SK-N-SH (cell line): ENCODE measurements at regions not wholly inside any gene's neighbourhood (a gene's known extent, or its start where the extent isn't known, plus 50 kb on each side); places are given as distances from the start of the nearest gene placed in this dataset.

Experiments used
- CTCF ChIA-PET: fragments of 300-600, 350-600 bp; formaldehyde crosslinking; extraction: SDS; loops from one replicate; lab custom pipeline; 2021; lab: Yijun Ruan, JAX
- POLR2A ChIA-PET: fragments of 350-600 bp; sonication (Branson Sonifier 250); formaldehyde crosslinking; extraction: SDS; loops from one replicate; lab custom pipeline; 2020; ENCODE audit warnings: antibody characterized with exemption, inconsistent platforms; lab: Yijun Ruan, JAX
- DNase-seq: peaks from one replicate; pipeline ENCODE4 v3.0.0; 2012
- H2AFZ ChIP-seq: fragments of 200-600 bp; sonication (generic); 2 replicates; pipeline ENCODE4 v1.8.1; 2016; ENCODE audit warnings: antibody characterized with exemption, mild to moderate bottlenecking, low read depth
- H3F3A ChIP-seq: fragments of 200-600 bp; sonication (generic); replicated peaks from 2 replicates; pipeline ENCODE3; 2016; ENCODE audit warnings: antibody characterized with exemption, mild to moderate bottlenecking; ENCODE audit not compliant: insufficient read depth
- H3K27ac ChIP-seq, 2 experiments: fragments of 200-500 bp in 1 of 2; fragments of 200-600 bp in 1 of 2; sonication (Bioruptor generic) in 1 of 2; sonication (generic), shearing (Covaris generic) in 1 of 2; 2 replicates each; pipeline versions ENCODE4 v1.5.1 to v1.6.1; 2014 to 2016; ENCODE audit warnings: low read depth in 2 of 2, inconsistent platforms in 1 of 2, low read length in 1 of 2, mild to moderate bottlenecking in 1 of 2, mixed read lengths in 1 of 2
- H3K27me3 ChIP-seq: fragments of 200-600 bp; sonication (generic), shearing (Covaris generic); 2 replicates; pipeline ENCODE4 v1.6.1; 2016; ENCODE audit warnings: mixed run types; ENCODE audit not compliant: insufficient read depth
- H3K36me3 ChIP-seq, 2 experiments: fragments of 200-500 bp in 1 of 2; fragments of 200-600 bp in 1 of 2; sonication (Bioruptor generic) in 1 of 2; sonication (generic) in 1 of 2; replicated peaks in 1 of 2; 2 replicates each; pipeline versions ENCODE3 to v1.5.1; 2014 to 2016; ENCODE audit warnings: low read length in 1 of 2, mild to moderate bottlenecking in 1 of 2; ENCODE audit not compliant: insufficient read depth in 2 of 2, control insufficient read depth in 1 of 2
- H3K4me1 ChIP-seq, 2 experiments: fragments of 200-500 bp in 1 of 2; fragments of 200-600 bp in 1 of 2; sonication (Bioruptor generic) in 1 of 2; sonication (generic), shearing (Covaris generic) in 1 of 2; 2 replicates each; pipeline versions ENCODE4 v1.5.1 to v1.6.1; 2014 to 2016; ENCODE audit warnings: low read depth in 1 of 2, low read length in 1 of 2, mixed run types in 1 of 2; ENCODE audit not compliant: insufficient read depth in 2 of 2, control insufficient read depth in 1 of 2
- H3K4me2 ChIP-seq: fragments of 200-600 bp; sonication (generic), shearing (Covaris generic); 2 replicates; pipeline ENCODE4 v1.6.1; 2017; ENCODE audit warnings: mixed run types
- H3K4me3 ChIP-seq, 2 experiments: fragments of 200-500 bp in 1 of 2; fragments of 200-600 bp in 1 of 2; sonication (Bioruptor generic) in 1 of 2; sonication (generic), shearing (Covaris generic) in 1 of 2; 2 replicates each; pipeline versions ENCODE4 v1.5.1 to v1.8.1; 2014 to 2016; ENCODE audit warnings: low read depth in 2 of 2, inconsistent platforms in 1 of 2, low read length in 1 of 2, mild to moderate bottlenecking in 1 of 2, mixed read lengths in 1 of 2, moderate library complexity in 1 of 2
- H3K79me2 ChIP-seq: fragments of 200-600 bp; sonication (generic); 2 replicates; pipeline ENCODE4 v1.8.1; 2017; ENCODE audit warnings: mild to moderate bottlenecking; ENCODE audit not compliant: insufficient read depth
- H3K9ac ChIP-seq: fragments of 200-600 bp; sonication (generic); 2 replicates; pipeline ENCODE4 v1.6.1; 2017; ENCODE audit warnings: mixed run types
- H3K9me2 ChIP-seq: fragments of 200-600 bp; sonication (generic); 2 replicates; pipeline ENCODE4 v1.6.1; 2017; ENCODE audit warnings: mixed run types
- H3K9me3 ChIP-seq: fragments of 200-600 bp; sonication (generic); 2 replicates; pipeline ENCODE4 v1.6.1; 2017; ENCODE audit warnings: mixed run types, mild to moderate bottlenecking, moderate library complexity
- H4K20me1 ChIP-seq: fragments of 200-600 bp; sonication (generic); 2 replicates; pipeline ENCODE4 v1.6.1; 2017; ENCODE audit warnings: mild to moderate bottlenecking, mixed run types; ENCODE audit not compliant: insufficient read depth
- ELF1 ChIP-seq: IDR thresholded peaks from 2 replicates; pipeline ENCODE4 v1.4.0; 2012
- EP300 ChIP-seq, 2 experiments: IDR thresholded peaks; 2 replicates each; pipeline versions ENCODE4 v1.4.0 to v1.6.1; 2012; ENCODE audit warnings: borderline replicate concordance in 1 of 2, low read depth in 1 of 2, low read length in 1 of 2
- FOXM1 ChIP-seq: IDR thresholded peaks from 2 replicates; pipeline ENCODE4 v1.4.0; 2012; ENCODE audit warnings: low read depth, mild to moderate bottlenecking
- JUND ChIP-seq: IDR thresholded peaks from 2 replicates; pipeline ENCODE4 v1.4.0; 2012
- MEF2A ChIP-seq: IDR thresholded peaks from 2 replicates; pipeline ENCODE4 v1.4.0; 2012; ENCODE audit warnings: low read depth, borderline replicate concordance
- MXI1 ChIP-seq: IDR thresholded peaks from 2 replicates; pipeline ENCODE4 v1.6.1; 2012; ENCODE audit warnings: mild to moderate bottlenecking, low read depth, low read length, improper control_type of control experiment
- NFIC ChIP-seq: IDR thresholded peaks from 2 replicates; pipeline ENCODE4 v1.4.0; 2012; ENCODE audit warnings: borderline replicate concordance
- NRF1 ChIP-seq: IDR thresholded peaks from 2 replicates; pipeline ENCODE4 v1.6.1; 2012; ENCODE audit warnings: low read depth, mild to moderate bottlenecking, low read length
- RAD21 ChIP-seq: IDR thresholded peaks from 2 replicates; pipeline ENCODE4 v1.6.1; 2012; ENCODE audit warnings: mild to moderate bottlenecking, low read length
- RXRA ChIP-seq: IDR thresholded peaks from 2 replicates; pipeline ENCODE4 v1.4.0; 2012; ENCODE audit warnings: low read depth, mild to moderate bottlenecking, borderline replicate concordance
- SMC3 ChIP-seq: IDR thresholded peaks from 2 replicates; pipeline ENCODE4 v1.6.1; 2012; ENCODE audit warnings: low read depth, low read length, improper control_type of control experiment
- TEAD4 ChIP-seq: IDR thresholded peaks from 2 replicates; pipeline ENCODE4 v1.4.0; 2012; ENCODE audit warnings: mild to moderate bottlenecking, borderline replicate concordance; ENCODE audit not compliant: insufficient read depth
- YY1 ChIP-seq: IDR thresholded peaks from 2 replicates; pipeline ENCODE4 v1.4.0; 2012; ENCODE audit warnings: low read depth, mild to moderate bottlenecking
- WGBS: methylation state at CpG from one replicate; pipeline ENCODE4 v1.1.6; 2017; ENCODE audit warnings: low lambda C conversion rate; 5-methylcytosine and 5-hydroxymethylcytosine counted together
- TF ChIP-seq, protein P1 (sequence below): fragments of 150-350 bp; IDR thresholded peaks from 2 replicates; pipeline ENCODE4 v1.6.1; 2016; ENCODE audit warnings: mild to moderate bottlenecking, low read depth, low read length
- TF ChIP-seq, protein P2 (sequence below): fragments of 150-350 bp; IDR thresholded peaks from 2 replicates; pipeline ENCODE4 v1.6.1; 2017; ENCODE audit warnings: antibody characterized with exemption, low read length, low read depth, borderline replicate concordance
- TF ChIP-seq, protein P3 (sequence below): IDR thresholded peaks from 2 replicates; pipeline ENCODE4 v1.4.0; 2012; ENCODE audit warnings: low read depth
- TF ChIP-seq, protein P4 (sequence below): fragments of 200-600 bp; sonication (generic); IDR thresholded peaks from 2 replicates; pipeline ENCODE4 v1.6.1; 2017; ENCODE audit warnings: antibody characterized with exemption, mild to moderate bottlenecking, moderate library complexity
- TF ChIP-seq, protein P5 (sequence below): IDR thresholded peaks from 2 replicates; pipeline ENCODE4 v1.4.0; 2012; ENCODE audit warnings: low read depth, borderline replicate concordance
- TF ChIP-seq, protein P6 (sequence below): IDR thresholded peaks from 2 replicates; pipeline ENCODE4 v1.6.1; 2012; ENCODE audit warnings: mild to moderate bottlenecking, low read depth, low read length, moderate library complexity

DNA sequence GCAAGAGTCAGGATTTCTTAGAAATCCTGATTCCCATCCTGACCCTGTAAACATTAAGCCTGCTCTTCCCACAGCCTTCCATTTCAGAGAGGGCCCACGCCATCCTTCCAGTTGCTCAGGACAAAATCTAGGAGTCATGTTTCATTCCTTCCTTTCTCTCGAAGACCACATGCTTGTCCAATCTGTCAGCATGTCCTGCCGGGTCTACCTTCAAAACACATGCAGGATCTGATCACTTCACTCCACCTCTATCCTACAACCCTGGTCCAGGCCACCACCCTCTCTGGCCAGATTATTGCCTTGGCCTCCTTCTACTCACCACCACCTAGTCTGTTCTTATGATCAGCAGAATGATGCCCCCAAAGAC lies 79.8 kb downstream of the C5orf15 start:
- Histone ChIP-seq H2AFZ (no peak overlapping the region), H3K4me2 (no peak overlapping the region), H3K4me1 (peaks cover 0 to 21% of the 10 kb centered on the region in 2 experiments; a peak in 2 of 4 replicates), H3K36me3 (no peaks in the 10 kb centered on the region), H3K9me2 (no peaks in the 10 kb centered on the region), H3F3A (no peaks in the 10 kb centered on the region), H3K27me3 (no peaks in the 10 kb centered on the region), H3K9ac (no peak overlapping the region), H4K20me1 (no peaks in the 10 kb centered on the region), H3K79me2 (no peaks in the 10 kb centered on the region), H3K4me3 (no peak overlapping the region), H3K9me3 (no peaks in the 10 kb centered on the region), H3K27ac (no peak overlapping the region; a peak in 1 of 4 replicates)
- no peak for DNase-seq
- CTCF ChIA-PET = interaction anchor here (1.2 kb wide), 1 partner anchor 9 kb away, joined by 3 read pairs; no protein-coding TSS in a partner anchor
- TF ChIP-seq FOXM1 (no peak), RXRA (no peak), TEAD4 (no peak), MEF2A (no peak), NRF1 (no peak)
- TF ChIP-seq, protein P1, sequence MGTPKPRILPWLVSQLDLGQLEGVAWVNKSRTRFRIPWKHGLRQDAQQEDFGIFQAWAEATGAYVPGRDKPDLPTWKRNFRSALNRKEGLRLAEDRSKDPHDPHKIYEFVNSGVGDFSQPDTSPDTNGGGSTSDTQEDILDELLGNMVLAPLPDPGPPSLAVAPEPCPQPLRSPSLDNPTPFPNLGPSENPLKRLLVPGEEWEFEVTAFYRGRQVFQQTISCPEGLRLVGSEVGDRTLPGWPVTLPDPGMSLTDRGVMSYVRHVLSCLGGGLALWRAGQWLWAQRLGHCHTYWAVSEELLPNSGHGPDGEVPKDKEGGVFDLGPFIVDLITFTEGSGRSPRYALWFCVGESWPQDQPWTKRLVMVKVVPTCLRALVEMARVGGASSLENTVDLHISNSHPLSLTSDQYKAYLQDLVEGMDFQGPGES = no peak
- TF ChIP-seq, protein P2, sequence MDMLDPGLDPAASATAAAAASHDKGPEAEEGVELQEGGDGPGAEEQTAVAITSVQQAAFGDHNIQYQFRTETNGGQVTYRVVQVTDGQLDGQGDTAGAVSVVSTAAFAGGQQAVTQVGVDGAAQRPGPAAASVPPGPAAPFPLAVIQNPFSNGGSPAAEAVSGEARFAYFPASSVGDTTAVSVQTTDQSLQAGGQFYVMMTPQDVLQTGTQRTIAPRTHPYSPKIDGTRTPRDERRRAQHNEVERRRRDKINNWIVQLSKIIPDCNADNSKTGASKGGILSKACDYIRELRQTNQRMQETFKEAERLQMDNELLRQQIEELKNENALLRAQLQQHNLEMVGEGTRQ = no peak
- 40% methylated on average over 3 of the region's 3 CpGs for WGBS
- POLR2A ChIA-PET = no interaction called here

DNA sequence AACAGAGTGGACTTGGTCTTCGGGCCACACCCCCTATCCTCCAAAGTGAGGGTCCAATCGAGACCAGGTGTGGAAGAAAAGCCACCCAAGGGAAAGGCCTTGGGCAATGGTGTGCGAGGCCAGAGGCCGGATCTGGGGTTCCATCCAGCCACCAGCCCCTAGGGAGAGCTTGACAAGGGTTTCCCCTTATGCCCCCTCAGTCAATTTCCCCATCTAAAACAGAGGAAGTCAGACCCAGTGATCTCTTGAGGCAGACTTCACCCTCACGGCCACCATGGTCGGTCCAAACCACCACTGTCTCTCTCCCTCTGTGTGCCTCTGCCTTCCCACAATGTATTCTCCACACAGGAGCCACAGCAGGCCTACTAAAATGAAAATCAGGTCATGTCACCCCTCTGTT lies 82.9 kb downstream of the C5orf15 start:
- H3F3A ChIP-seq = no peaks in the 10 kb centered on the region
- no peaks in the 10 kb centered on the region for H4K20me1 ChIP-seq
- no peak overlapping the region for H3K9ac ChIP-seq
- WGBS = 51% methylated on average over 6 of the region's 6 CpGs
- ChIA-PET POLR2A (no interaction called here), CTCF (interaction anchor here (1.2 to 8.3 kb wide), 2 partner anchors 9 to 18 kb away, joined by 4 to 81 read pairs; no protein-coding TSS in a partner anchor)
- H3K27me3 ChIP-seq = no peaks in the 10 kb centered on the region; the same call in 1 of the 2 replicates
- H3K4me3 ChIP-seq = no peak overlapping the region
- DNase-seq = no peak
- no peaks in the 10 kb centered on the region for H3K36me3 ChIP-seq
- H3K4me2 ChIP-seq = no peak overlapping the region
- H2AFZ ChIP-seq = no peak overlapping the region
- H3K9me2 ChIP-seq = no peaks in the 10 kb centered on the region
- H3K27ac ChIP-seq = no peak overlapping the region
- H3K79me2 ChIP-seq = no peaks in the 10 kb centered on the region
- no peaks in the 10 kb centered on the region for H3K9me3 ChIP-seq
- H3K4me1 ChIP-seq = peaks cover 11 to 28% of the 10 kb centered on the region in 2 experiments; a peak in 2 of 4 replicates
- TF ChIP-seq NFIC (no peak), NRF1 (no peak), FOXM1 (no peak), YY1 (no peak), SMC3 (no peak), JUND (no peak), ELF1 (no peak), MXI1 (no peak), RAD21 (no peak), EP300 (IDR thresholded peaks at IDR 0.05; ENCODE audit: borderline replicate concordance in 1 of 2, low read depth in 1 of 2, low read length in 1 of 2) (no peak)
- TF ChIP-seq, protein P3, sequence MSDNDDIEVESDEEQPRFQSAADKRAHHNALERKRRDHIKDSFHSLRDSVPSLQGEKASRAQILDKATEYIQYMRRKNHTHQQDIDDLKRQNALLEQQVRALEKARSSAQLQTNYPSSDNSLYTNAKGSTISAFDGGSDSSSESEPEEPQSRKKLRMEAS = no peak
- TF ChIP-seq, protein P4, sequence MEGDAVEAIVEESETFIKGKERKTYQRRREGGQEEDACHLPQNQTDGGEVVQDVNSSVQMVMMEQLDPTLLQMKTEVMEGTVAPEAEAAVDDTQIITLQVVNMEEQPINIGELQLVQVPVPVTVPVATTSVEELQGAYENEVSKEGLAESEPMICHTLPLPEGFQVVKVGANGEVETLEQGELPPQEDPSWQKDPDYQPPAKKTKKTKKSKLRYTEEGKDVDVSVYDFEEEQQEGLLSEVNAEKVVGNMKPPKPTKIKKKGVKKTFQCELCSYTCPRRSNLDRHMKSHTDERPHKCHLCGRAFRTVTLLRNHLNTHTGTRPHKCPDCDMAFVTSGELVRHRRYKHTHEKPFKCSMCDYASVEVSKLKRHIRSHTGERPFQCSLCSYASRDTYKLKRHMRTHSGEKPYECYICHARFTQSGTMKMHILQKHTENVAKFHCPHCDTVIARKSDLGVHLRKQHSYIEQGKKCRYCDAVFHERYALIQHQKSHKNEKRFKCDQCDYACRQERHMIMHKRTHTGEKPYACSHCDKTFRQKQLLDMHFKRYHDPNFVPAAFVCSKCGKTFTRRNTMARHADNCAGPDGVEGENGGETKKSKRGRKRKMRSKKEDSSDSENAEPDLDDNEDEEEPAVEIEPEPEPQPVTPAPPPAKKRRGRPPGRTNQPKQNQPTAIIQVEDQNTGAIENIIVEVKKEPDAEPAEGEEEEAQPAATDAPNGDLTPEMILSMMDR = no peak
- TF ChIP-seq, protein P5, sequence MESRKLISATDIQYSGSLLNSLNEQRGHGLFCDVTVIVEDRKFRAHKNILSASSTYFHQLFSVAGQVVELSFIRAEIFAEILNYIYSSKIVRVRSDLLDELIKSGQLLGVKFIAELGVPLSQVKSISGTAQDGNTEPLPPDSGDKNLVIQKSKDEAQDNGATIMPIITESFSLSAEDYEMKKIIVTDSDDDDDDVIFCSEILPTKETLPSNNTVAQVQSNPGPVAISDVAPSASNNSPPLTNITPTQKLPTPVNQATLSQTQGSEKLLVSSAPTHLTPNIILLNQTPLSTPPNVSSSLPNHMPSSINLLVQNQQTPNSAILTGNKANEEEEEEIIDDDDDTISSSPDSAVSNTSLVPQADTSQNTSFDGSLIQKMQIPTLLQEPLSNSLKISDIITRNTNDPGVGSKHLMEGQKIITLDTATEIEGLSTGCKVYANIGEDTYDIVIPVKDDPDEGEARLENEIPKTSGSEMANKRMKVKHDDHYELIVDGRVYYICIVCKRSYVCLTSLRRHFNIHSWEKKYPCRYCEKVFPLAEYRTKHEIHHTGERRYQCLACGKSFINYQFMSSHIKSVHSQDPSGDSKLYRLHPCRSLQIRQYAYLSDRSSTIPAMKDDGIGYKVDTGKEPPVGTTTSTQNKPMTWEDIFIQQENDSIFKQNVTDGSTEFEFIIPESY = no peak
- TF ChIP-seq, protein P6, sequence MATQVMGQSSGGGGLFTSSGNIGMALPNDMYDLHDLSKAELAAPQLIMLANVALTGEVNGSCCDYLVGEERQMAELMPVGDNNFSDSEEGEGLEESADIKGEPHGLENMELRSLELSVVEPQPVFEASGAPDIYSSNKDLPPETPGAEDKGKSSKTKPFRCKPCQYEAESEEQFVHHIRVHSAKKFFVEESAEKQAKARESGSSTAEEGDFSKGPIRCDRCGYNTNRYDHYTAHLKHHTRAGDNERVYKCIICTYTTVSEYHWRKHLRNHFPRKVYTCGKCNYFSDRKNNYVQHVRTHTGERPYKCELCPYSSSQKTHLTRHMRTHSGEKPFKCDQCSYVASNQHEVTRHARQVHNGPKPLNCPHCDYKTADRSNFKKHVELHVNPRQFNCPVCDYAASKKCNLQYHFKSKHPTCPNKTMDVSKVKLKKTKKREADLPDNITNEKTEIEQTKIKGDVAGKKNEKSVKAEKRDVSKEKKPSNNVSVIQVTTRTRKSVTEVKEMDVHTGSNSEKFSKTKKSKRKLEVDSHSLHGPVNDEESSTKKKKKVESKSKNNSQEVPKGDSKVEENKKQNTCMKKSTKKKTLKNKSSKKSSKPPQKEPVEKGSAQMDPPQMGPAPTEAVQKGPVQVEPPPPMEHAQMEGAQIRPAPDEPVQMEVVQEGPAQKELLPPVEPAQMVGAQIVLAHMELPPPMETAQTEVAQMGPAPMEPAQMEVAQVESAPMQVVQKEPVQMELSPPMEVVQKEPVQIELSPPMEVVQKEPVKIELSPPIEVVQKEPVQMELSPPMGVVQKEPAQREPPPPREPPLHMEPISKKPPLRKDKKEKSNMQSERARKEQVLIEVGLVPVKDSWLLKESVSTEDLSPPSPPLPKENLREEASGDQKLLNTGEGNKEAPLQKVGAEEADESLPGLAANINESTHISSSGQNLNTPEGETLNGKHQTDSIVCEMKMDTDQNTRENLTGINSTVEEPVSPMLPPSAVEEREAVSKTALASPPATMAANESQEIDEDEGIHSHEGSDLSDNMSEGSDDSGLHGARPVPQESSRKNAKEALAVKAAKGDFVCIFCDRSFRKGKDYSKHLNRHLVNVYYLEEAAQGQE = no peak
